Right atrium auricular region (tissue), 2 donors: ENCODE measurements at regions not wholly inside any gene's neighbourhood (a gene's known extent, or its start where the extent isn't known, plus 50 kb on each side); places are given as distances from the start of the nearest gene placed in this dataset.
A peak's percentile ranks its signal among the peaks of the same experiment; 100 is the strongest.

Experiments
- DNase-seq: peaks from one replicate; pipeline ENCODE4 v3.0.0-alpha.2; 2019; ENCODE audit warnings: low spot score
- H3K27ac ChIP-seq, 2 donors: fragments of 200-600 bp; sonication (generic); 1 replicate in 1 of 2; 2 replicates in 1 of 2; pipeline ENCODE4 v1.5.1; 2016 to 2019
- H3K27me3 ChIP-seq, 2 donors: fragments of 200-600 bp; sonication (generic); one replicate each; pipeline versions ENCODE4 v1.5.1 to v1.6.0; 2017 to 2019
- H3K36me3 ChIP-seq: fragments of 200-600 bp; sonication (generic); one replicate; pipeline ENCODE4 v1.5.1; 2016
- H3K4me1 ChIP-seq, 2 donors: fragments of 200-600 bp; sonication (generic); one replicate each; pipeline versions ENCODE4 v1.5.1 to v1.6.0; 2017 to 2019
- H3K4me3 ChIP-seq, 2 donors: fragments of 200-600 bp; sonication (generic); 1 replicate in 1 of 2; 2 replicates in 1 of 2; pipeline ENCODE4 v1.5.1; 2017 to 2019; ENCODE audit warnings: mild to moderate bottlenecking in 1 of 2, moderate library complexity in 1 of 2
- H3K9me3 ChIP-seq, 2 donors: fragments of 200-600 bp; sonication (generic); one replicate each; pipeline ENCODE4 v1.5.1; 2019
- TF ChIP-seq, protein P1 (sequence below), 2 donors: fragments of 200-600 bp; sonication (generic); IDR thresholded peaks; one replicate each; pipeline ENCODE4 v1.5.1; 2019; ENCODE audit warnings: antibody characterized with exemption in 2 of 2

DNA sequence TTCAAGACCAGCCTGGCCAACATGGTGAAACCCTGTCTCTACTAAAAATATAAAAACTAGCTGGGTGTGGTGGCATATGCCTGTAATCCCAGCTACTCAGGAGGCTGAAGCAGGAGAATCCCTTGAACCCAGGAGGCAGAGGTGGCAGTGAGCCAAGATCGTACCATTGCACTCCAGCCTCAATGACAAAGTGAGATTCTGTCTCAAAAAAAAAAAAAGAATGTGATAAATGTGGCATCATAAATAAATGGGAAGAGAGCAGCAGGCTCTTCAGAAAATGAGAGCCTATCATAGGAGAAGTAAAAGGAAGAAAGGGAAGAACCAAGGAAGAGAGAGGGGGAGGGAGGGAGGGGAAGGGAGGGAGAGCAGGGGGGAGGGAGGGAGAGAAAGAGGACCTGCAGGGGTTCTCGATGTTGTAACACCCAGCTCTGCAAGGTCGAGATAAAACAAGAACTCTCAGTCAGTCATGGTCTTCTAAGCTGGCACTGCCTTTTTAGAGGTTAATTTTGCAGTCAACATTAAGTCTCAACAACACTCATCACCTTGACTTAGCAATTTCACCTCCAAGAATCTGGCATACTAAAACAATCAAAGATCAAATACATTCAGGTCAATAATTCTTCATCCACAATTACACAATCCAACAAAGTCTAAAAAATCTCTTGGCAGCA, 68.7 kb upstream of the SIMC1 start:
- H3K27me3 ChIP-seq = no peaks in the 10 kb centered on the region

DNA sequence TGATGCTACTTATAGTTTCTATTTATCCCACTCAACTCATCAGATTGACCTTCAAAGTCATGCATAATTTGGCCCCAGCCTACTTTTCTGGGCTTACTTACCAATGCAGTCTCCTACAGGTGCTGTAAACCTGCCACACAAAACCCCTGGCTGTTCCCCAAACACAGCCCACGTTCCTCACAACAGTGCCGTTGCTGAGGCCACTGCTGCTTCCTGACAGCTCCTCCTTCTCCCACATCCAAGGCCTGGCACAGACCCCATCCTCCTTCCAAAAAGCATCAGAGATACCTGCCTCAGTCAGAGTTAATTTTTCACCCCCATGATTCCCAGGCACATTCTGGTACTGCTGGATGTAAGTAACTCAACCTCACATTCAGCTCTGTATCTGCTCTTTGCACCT, 68.1 kb upstream of the SIMC1 start:
- no peaks in the 10 kb centered on the region for H3K27me3 ChIP-seq
- peak; percentile 23 for DNase-seq

More for the DNA sequence above, 68.7 kb upstream of the SIMC1 start:
- H3K36me3 ChIP-seq = no peaks in the 10 kb centered on the region
- H3K27ac ChIP-seq = no peak overlapping the region
- H3K4me3 ChIP-seq = no peak overlapping the region
- TF ChIP-seq, protein P1, sequence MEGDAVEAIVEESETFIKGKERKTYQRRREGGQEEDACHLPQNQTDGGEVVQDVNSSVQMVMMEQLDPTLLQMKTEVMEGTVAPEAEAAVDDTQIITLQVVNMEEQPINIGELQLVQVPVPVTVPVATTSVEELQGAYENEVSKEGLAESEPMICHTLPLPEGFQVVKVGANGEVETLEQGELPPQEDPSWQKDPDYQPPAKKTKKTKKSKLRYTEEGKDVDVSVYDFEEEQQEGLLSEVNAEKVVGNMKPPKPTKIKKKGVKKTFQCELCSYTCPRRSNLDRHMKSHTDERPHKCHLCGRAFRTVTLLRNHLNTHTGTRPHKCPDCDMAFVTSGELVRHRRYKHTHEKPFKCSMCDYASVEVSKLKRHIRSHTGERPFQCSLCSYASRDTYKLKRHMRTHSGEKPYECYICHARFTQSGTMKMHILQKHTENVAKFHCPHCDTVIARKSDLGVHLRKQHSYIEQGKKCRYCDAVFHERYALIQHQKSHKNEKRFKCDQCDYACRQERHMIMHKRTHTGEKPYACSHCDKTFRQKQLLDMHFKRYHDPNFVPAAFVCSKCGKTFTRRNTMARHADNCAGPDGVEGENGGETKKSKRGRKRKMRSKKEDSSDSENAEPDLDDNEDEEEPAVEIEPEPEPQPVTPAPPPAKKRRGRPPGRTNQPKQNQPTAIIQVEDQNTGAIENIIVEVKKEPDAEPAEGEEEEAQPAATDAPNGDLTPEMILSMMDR (IDR thresholded peaks at IDR 0.05) = no peak
- DNase-seq = no peak
- H3K9me3 ChIP-seq = no peaks in the 10 kb centered on the region
- no peaks in the 10 kb centered on the region for H3K4me1 ChIP-seq

DNA sequence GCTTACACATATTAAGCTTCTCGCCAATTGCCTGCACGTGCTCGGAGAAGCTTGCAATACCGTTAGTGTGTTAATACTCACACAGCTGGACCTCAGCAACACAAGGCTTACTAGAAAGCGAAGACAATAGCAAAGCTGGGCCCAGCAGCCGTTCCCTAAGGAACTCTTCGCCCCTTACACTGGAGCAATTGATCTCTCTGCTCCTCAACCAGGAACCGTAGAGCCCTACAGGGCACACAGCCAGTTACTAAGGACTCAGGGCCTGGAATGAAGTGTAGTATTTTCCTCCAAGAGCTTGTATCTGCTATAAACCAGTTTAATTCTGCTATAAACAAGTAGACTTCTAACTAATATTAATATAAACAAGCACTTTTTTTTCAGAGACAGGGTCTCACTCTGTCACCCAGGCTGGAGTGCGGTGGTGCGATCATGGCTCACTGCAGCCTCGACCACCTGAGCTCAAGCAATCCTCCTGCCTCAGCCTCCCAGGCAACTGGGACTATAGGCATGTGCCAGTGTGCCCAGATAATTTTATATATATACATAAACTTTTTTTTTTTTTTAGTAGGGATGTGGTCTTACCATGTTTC, 67.0 kb upstream of the SIMC1 start:
- Histone ChIP-seq H3K27ac (no peak overlapping the region), H3K9me3 (no peaks in the 10 kb centered on the region), H3K27me3 (no peaks in the 10 kb centered on the region)

More for the DNA sequence above, 68.1 kb upstream of the SIMC1 start:
- H3K27ac ChIP-seq = no peak overlapping the region
- H3K4me1 ChIP-seq = no peaks in the 10 kb centered on the region
- H3K9me3 ChIP-seq = no peaks in the 10 kb centered on the region
- H3K36me3 ChIP-seq = no peaks in the 10 kb centered on the region
- TF ChIP-seq, protein P1 (IDR thresholded peaks at IDR 0.05) = no peak
- no peak overlapping the region for H3K4me3 ChIP-seq

DNA sequence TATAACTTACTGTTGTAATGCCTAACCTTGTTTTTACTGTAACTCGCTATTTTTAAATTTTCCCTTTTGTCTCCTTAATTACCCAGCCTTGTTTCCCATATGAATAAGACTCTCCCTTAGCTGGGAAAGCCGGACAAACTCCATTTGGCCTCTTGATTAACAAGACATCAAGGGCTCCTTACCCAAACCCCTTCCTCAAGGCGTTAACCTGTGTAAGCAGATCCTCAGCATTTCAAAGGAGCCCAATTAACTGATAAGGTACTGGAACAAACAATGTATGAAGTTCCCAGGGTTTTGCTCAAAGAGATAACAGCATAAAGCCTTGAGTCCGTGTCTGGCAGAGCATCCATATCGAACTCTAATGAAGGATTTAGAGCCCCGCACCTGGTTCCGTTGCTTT, 66.0 kb upstream of the SIMC1 start:
- H3K4me1 ChIP-seq = no peaks in the 10 kb centered on the region
- H3K4me3 ChIP-seq = no peak overlapping the region
- H3K36me3 ChIP-seq = no peaks in the 10 kb centered on the region
- no peaks in the 10 kb centered on the region for H3K27me3 ChIP-seq
- TF ChIP-seq, protein P1 (IDR thresholded peaks at IDR 0.05) = no peak
- no peak overlapping the region for H3K27ac ChIP-seq
- H3K9me3 ChIP-seq = no peaks in the 10 kb centered on the region
- DNase-seq = no peak

More for the DNA sequence above, 67.0 kb upstream of the SIMC1 start:
- no peaks in the 10 kb centered on the region for H3K4me1 ChIP-seq
- no peaks in the 10 kb centered on the region for H3K36me3 ChIP-seq
- TF ChIP-seq, protein P1 (IDR thresholded peaks at IDR 0.05) = no peak
- H3K4me3 ChIP-seq = no peak overlapping the region
- DNase-seq = peak; percentile 53

DNA sequence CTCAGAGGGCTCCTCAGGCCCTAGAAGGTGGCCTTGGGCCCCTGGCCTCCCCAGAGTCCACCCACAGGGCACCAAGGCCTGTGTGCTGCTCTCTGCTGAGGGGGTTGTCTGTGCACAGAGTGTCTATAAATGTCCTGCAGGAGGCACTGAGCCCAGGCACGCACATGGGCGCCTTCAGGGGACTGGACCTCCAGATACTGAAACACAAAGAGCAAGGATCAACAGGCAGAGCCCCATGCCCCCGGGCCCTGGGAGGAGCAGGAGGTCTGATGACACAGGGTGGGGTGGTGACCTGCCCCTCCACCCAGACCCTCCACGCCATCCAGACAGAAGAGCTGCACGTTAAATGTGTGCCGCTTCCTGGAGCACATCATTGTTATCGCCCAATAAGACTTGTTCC, 64.6 kb upstream of the SIMC1 start:
- Histone ChIP-seq H3K4me1 (no peaks in the 10 kb centered on the region), H3K9me3 (no peaks in the 10 kb centered on the region), H3K4me3 (no peak overlapping the region), H3K36me3 (no peaks in the 10 kb centered on the region), H3K27me3 (no peaks in the 10 kb centered on the region), H3K27ac (no peak overlapping the region)
- DNase-seq = peak; percentile 30
- TF ChIP-seq, protein P1 (IDR thresholded peaks at IDR 0.05) = no peak
